H1 (cell line): ENCODE measurements at regions not wholly inside any gene's neighbourhood (a gene's known extent, or its start where the extent isn't known, plus 50 kb on each side); places are given as distances from the start of the nearest gene placed in this dataset.

Experiments used
- CTCF ChIA-PET: fragments of 300-600 bp; sonication (Branson Sonifier 250); formaldehyde crosslinking; loops from one replicate; lab custom pipeline; 2021; ENCODE audit not compliant: partially characterized antibody; lab: Charles Lee
- POLR2A ChIA-PET: fragments of 300-600 bp; sonication (Branson Sonifier 250); formaldehyde crosslinking; loops from one replicate; lab custom pipeline; 2021; ENCODE audit warnings: inconsistent platforms; ENCODE audit not compliant: partially characterized antibody; lab: Charles Lee
- DNase-seq, 2 experiments: peaks; one replicate each; pipeline versions ENCODE4 v3.0.0 to v3.0.0-alpha.2; 2010 to 2022; ENCODE audit warnings: low spot score in 2 of 2, low read depth in 1 of 2, mixed read lengths in 1 of 2
- FAIRE-seq: peaks from 2 replicates; lab custom pipeline; 2011; peaks lifted over from hg19 to GRCh38; lab: Jason Lieb, UNC
- H2AFZ ChIP-seq: 2 replicates; pipeline ENCODE4 v1.8.1; 2012; ENCODE audit warnings: low read length, inconsistent platforms
- H2AK5ac ChIP-seq: 2 replicates; pipeline ENCODE4 v1.6.1; 2013; ENCODE audit warnings: low read depth, low read length
- H2BK120ac ChIP-seq: replicated peaks from 2 replicates; pipeline ENCODE3; 2013; ENCODE audit warnings: low read depth, low read length, inconsistent platforms
- H2BK12ac ChIP-seq: 2 replicates; pipeline ENCODE4 v1.6.1; 2013; ENCODE audit warnings: low read depth, low read length
- H2BK15ac ChIP-seq: 2 replicates; pipeline ENCODE4 v1.6.1; 2013; ENCODE audit warnings: low read length
- H2BK20ac ChIP-seq: 2 replicates; pipeline ENCODE4 v1.6.1; 2013; ENCODE audit warnings: low read length
- H2BK5ac ChIP-seq: 2 replicates; pipeline ENCODE4 v1.6.1; 2013; ENCODE audit warnings: low read depth, low read length
- H3K14ac ChIP-seq: 2 replicates; pipeline ENCODE4 v1.6.1; 2013; ENCODE audit warnings: inconsistent platforms; ENCODE audit not compliant: insufficient read length
- H3K18ac ChIP-seq: 2 replicates; pipeline ENCODE4 v1.6.1; 2013; ENCODE audit warnings: low read length; ENCODE audit errors: extremely low read depth
- H3K23ac ChIP-seq: 2 replicates; pipeline ENCODE4 v1.6.1; 2013; ENCODE audit warnings: inconsistent platforms; ENCODE audit not compliant: insufficient read length
- H3K23me2 ChIP-seq: 2 replicates; pipeline ENCODE4 v1.6.1; 2013; ENCODE audit warnings: low read depth, low read length
- H3K27ac ChIP-seq: 2 replicates; pipeline ENCODE4 v1.6.1; 2011; ENCODE audit warnings: low read depth, low read length, inconsistent platforms
- H3K27me3 ChIP-seq, 4 experiments: replicated peaks in 1 of 4; 1 replicate in 1 of 4; 2 replicates in 3 of 4; pipeline versions ENCODE4 v1.6.1 to v1.8.1; 2011 to 2013; ENCODE audit warnings: low read length in 3 of 4, mild to moderate bottlenecking in 3 of 4, inconsistent platforms in 2 of 4, mixed read lengths in 2 of 4, moderate library complexity in 1 of 4; ENCODE audit not compliant: control insufficient read depth in 3 of 4, insufficient read depth in 3 of 4; ENCODE audit errors: extremely low read depth in 1 of 4
- H3K36me3 ChIP-seq, 4 experiments: 2 replicates each; pipeline versions ENCODE4 v1.6.1 to v1.8.1; 2011 to 2013; ENCODE audit warnings: mild to moderate bottlenecking in 4 of 4, low read length in 3 of 4, moderate library complexity in 2 of 4, control low read depth in 1 of 4, inconsistent platforms in 1 of 4; ENCODE audit not compliant: insufficient read depth in 4 of 4, control insufficient read depth in 2 of 4
- H3K4ac ChIP-seq: replicated peaks from 2 replicates; pipeline ENCODE3; 2013; ENCODE audit warnings: low read length, low read depth, mixed read lengths, inconsistent platforms; ENCODE audit not compliant: insufficient read length
- H3K4me1 ChIP-seq, 4 experiments: replicated peaks in 1 of 4; 1 replicate in 1 of 4; 2 replicates in 3 of 4; pipeline versions ENCODE4 v1.6.1 to v1.8.1; 2011 to 2013; ENCODE audit warnings: low read length in 3 of 4, inconsistent platforms in 2 of 4, mixed read lengths in 1 of 4; ENCODE audit not compliant: insufficient read depth in 4 of 4, control insufficient read depth in 3 of 4
- H3K4me2 ChIP-seq, 2 experiments: 2 replicates each; pipeline versions ENCODE4 v1.6.1 to v1.8.1; 2011 to 2013; ENCODE audit warnings: low read depth in 2 of 2, low read length in 2 of 2, control low read depth in 1 of 2, inconsistent platforms in 1 of 2, mild to moderate bottlenecking in 1 of 2; ENCODE audit not compliant: insufficient read depth in 1 of 2
- H3K4me3 ChIP-seq, 4 experiments: fragments of 200-600, 300-600 bp in 1 of 4; sonication (generic), shearing (Covaris generic), sonication (Bioruptor Twin) in 1 of 4; 2 replicates each; pipeline versions ENCODE4 v1.5.1 to v1.8.1; 2011 to 2016; ENCODE audit warnings: low read length in 4 of 4, low read depth in 3 of 4, control low read depth in 2 of 4, inconsistent platforms in 2 of 4, mild to moderate bottlenecking in 2 of 4, mixed read lengths in 1 of 4, moderate library complexity in 1 of 4; ENCODE audit not compliant: insufficient read depth in 2 of 4; ENCODE audit errors: extremely low read depth in 1 of 4
- H3K56ac ChIP-seq: replicated peaks from 2 replicates; pipeline ENCODE3; 2013; ENCODE audit warnings: low read depth, mild to moderate bottlenecking, mixed read lengths, low read length, inconsistent platforms; ENCODE audit not compliant: insufficient read length
- H3K79me1 ChIP-seq: 2 replicates; pipeline ENCODE4 v1.6.1; 2013; ENCODE audit warnings: low read depth, low read length, control low read depth
- H3K79me2 ChIP-seq, 2 experiments: 2 replicates each; pipeline versions ENCODE4 v1.6.1 to v1.8.1; 2012 to 2013; ENCODE audit warnings: low read length in 2 of 2, mild to moderate bottlenecking in 2 of 2, inconsistent platforms in 1 of 2; ENCODE audit not compliant: insufficient read depth in 2 of 2, control insufficient read depth in 1 of 2
- H3K9ac ChIP-seq, 4 experiments: replicated peaks in 1 of 4; 1 replicate in 1 of 4; 2 replicates in 3 of 4; pipeline versions ENCODE4 v1.6.1 to v1.8.1; 2011 to 2013; ENCODE audit warnings: low read depth in 3 of 4, low read length in 3 of 4, control low read depth in 2 of 4, mild to moderate bottlenecking in 2 of 4, moderate library complexity in 2 of 4, inconsistent platforms in 1 of 4; ENCODE audit errors: extremely low read depth in 1 of 4
- H3K9me3 ChIP-seq, 2 experiments: 2 replicates each; pipeline versions ENCODE4 v1.6.1 to v1.8.1; 2012 to 2013; ENCODE audit warnings: mild to moderate bottlenecking in 2 of 2, moderate library complexity in 2 of 2, control low read depth in 1 of 2, inconsistent platforms in 1 of 2, low read depth in 1 of 2, low read length in 1 of 2, mixed read lengths in 1 of 2; ENCODE audit not compliant: insufficient read depth in 2 of 2
- H4K20me1 ChIP-seq, 2 experiments: replicated peaks in 1 of 2; 2 replicates each; pipeline versions ENCODE3 to v1.8.1; 2011 to 2013; ENCODE audit warnings: inconsistent platforms in 2 of 2, low read length in 2 of 2, mild to moderate bottlenecking in 1 of 2; ENCODE audit not compliant: insufficient read depth in 2 of 2, control insufficient read depth in 1 of 2
- H4K5ac ChIP-seq: 2 replicates; pipeline ENCODE4 v1.6.1; 2013; ENCODE audit warnings: low read length, low read depth, mixed read lengths, inconsistent platforms; ENCODE audit not compliant: insufficient read length
- H4K8ac ChIP-seq: 2 replicates; pipeline ENCODE4 v1.8.0; 2013; ENCODE audit warnings: mild to moderate bottlenecking, moderate library complexity, low read length, inconsistent platforms; ENCODE audit not compliant: insufficient read depth; ENCODE audit errors: extremely low read depth
- H4K91ac ChIP-seq: replicated peaks from 2 replicates; pipeline ENCODE3; 2013; ENCODE audit warnings: low read length, mixed read lengths, inconsistent platforms; ENCODE audit not compliant: insufficient read length
- BACH1 ChIP-seq: IDR thresholded peaks from 2 replicates; pipeline ENCODE4 v1.6.1; 2012; ENCODE audit warnings: low read length, improper control_type of control experiment
- BCL11A ChIP-seq, 2 experiments: IDR thresholded peaks; one replicate each; pipeline ENCODE4 v1.6.1; 2011; ENCODE audit warnings: low read depth in 2 of 2, low read length in 2 of 2, mild to moderate bottlenecking in 2 of 2
- CBX5 ChIP-seq: fragments of 300-800, 300-1000 bp; sonication (generic); IDR thresholded peaks from 2 replicates; pipeline ENCODE4 v1.7.1; 2016; ENCODE audit warnings: antibody characterized with exemption, low read length, low read depth
- MAX ChIP-seq: IDR thresholded peaks from 2 replicates; pipeline ENCODE4 v1.6.1; 2012; ENCODE audit warnings: inconsistent platforms
- SP2 ChIP-seq: IDR thresholded peaks from 2 replicates; pipeline ENCODE4 v1.6.1; 2012; ENCODE audit warnings: mild to moderate bottlenecking, low read length, inconsistent platforms
- SRF ChIP-seq: IDR thresholded peaks from 2 replicates; pipeline ENCODE4 v1.6.1; 2011; ENCODE audit warnings: mild to moderate bottlenecking, low read depth, low read length, moderate library complexity
- TCF12 ChIP-seq: IDR thresholded peaks from 2 replicates; pipeline ENCODE4 v1.6.1; 2011; ENCODE audit warnings: low read depth, mild to moderate bottlenecking, low read length
- WGBS, 2 experiments: shearing (Covaris generic) in 1 of 2; methylation state at CpG; one replicate each; pipeline versions ENCODE4 v1.1.6 to v1.1.7; 2013 to 2015; ENCODE audit warnings: low lambda C conversion rate in 2 of 2, mixed read lengths in 2 of 2, inconsistent platforms in 1 of 2, low coverage in 1 of 2, missing lambda C conversion rate in 1 of 2; ENCODE audit not compliant: insufficient replicate concordance in 2 of 2, insufficient coverage in 1 of 2, insufficient read length in 1 of 2; ENCODE audit errors: extremely low coverage in 1 of 2, missing lambda C conversion rate in 1 of 2; 5-methylcytosine and 5-hydroxymethylcytosine counted together

- Histone ChIP-seq H3K23ac (no peak overlapping the region), H3K4me1 (no peaks in the 10 kb centered on the region), H2AFZ (no peak overlapping the region), H3K9me3 (no peaks in the 10 kb centered on the region), H2BK5ac (no peak overlapping the region), H4K8ac (no peak overlapping the region), H4K5ac (no peak overlapping the region), H3K4me2 (no peak overlapping the region), H3K79me1 (no peaks in the 10 kb centered on the region), H4K91ac (no peak overlapping the region), H3K56ac (no peak overlapping the region), H3K9ac (no peak overlapping the region), H2BK20ac (no peak overlapping the region), H3K4ac (no peak overlapping the region), H4K20me1 (no peaks in the 10 kb centered on the region), H3K27ac (no peak overlapping the region), H2BK15ac (no peak overlapping the region), H3K36me3 (no peaks in the 10 kb centered on the region), H3K18ac (no peak overlapping the region), H2BK120ac (no peak overlapping the region), H3K23me2 (no peaks in the 10 kb centered on the region), H3K79me2 (no peaks in the 10 kb centered on the region), H3K27me3 (no peaks in the 10 kb centered on the region), H3K14ac (peak overlapping the region; percentile 55), H2BK12ac (no peak overlapping the region), H3K4me3 (no peak overlapping the region), H2AK5ac (no peak overlapping the region)
- WGBS, 2 experiments: 89% methylated on average over 3 of the region's 3 CpGs; no CpG with 5 or more reads in 1 of the 2 experiments
- ChIA-PET POLR2A (no interaction called here), CTCF (interaction anchor here (1.0 to 1.1 kb wide), 3 partner anchors 24 to 242 kb away, joined by 3 read pairs; no protein-coding TSS in a partner anchor)
- no peak for TF ChIP-seq CBX5
- no peak for TF ChIP-seq SP2
- TF ChIP-seq SRF: no peak
- TF ChIP-seq MAX: no peak
- no peak for TF ChIP-seq TCF12
- no peak for TF ChIP-seq BCL11A (IDR thresholded peaks at IDR 0.05; ENCODE audit: low read depth in 2 of 2, low read length in 2 of 2)
- TF ChIP-seq BACH1: no peak
- no peak for DNase-seq
- no peak for FAIRE-seq
These were observed 53.7 kb upstream of the ATP11B start for GRCh38 chr3:182739619-182740018.
